GM12878 (cell line): ENCODE measurements at regions not wholly inside any gene's neighbourhood (a gene's known extent, or its start where the extent isn't known, plus 50 kb on each side); places are given as distances from the start of the nearest gene placed in this dataset.

Experiments used
- ATAC-seq: fragments of 200-7000 bp; cut with Tn5 transposase; 3 replicates; pipeline ENCODE4 v1.9.1; 2020; ENCODE audit warnings: mild to moderate bottlenecking, moderate library complexity
- BruUV-seq: library from RNA; stranded (reverse); fragments of 400-500 nt; replicated peaks from 2 replicates; lab custom pipeline; 2021; lab: Mats Ljungman, UMichigan
- CTCF ChIA-PET: fragments of 300-600 bp; sonication (Branson Sonifier 250); formaldehyde crosslinking; extraction: SDS; loops from one replicate; lab custom pipeline; 2021; ENCODE audit warnings: inconsistent platforms; lab: Yijun Ruan, JAX
- POLR2A ChIA-PET: fragments of 350-600 bp; formaldehyde crosslinking; extraction: SDS; loops from one replicate; lab custom pipeline; 2021; ENCODE audit warnings: inconsistent platforms; lab: Charles Lee
- RAD21 ChIA-PET: fragments of 300-600 bp; sonication (Branson Sonifier 250); formaldehyde crosslinking; loops from one replicate; lab custom pipeline; 2023; ENCODE audit warnings: antibody characterized with exemption; ENCODE audit not compliant: unreplicated experiment; lab: Charles Lee
- SMC1A ChIA-PET: fragments of 300-600 bp; sonication (Branson Sonifier 250); formaldehyde crosslinking; loops from one replicate; lab custom pipeline; 2023; ENCODE audit not compliant: unreplicated experiment, uncharacterized antibody; lab: Charles Lee
- DNase-seq: peaks from one replicate; pipeline ENCODE4 v3.0.0-alpha.2; 2011; ENCODE audit warnings: low read depth, low spot score
- FAIRE-seq: peaks from 3 replicates; lab custom pipeline; 2011; peaks lifted over from hg19 to GRCh38; lab: Jason Lieb, UNC
- H2AFZ ChIP-seq: 2 replicates; pipeline ENCODE4 v1.6.0; 2011; ENCODE audit warnings: low read depth, low read length, control low read depth; ENCODE audit not compliant: control insufficient read depth
- H3K27ac ChIP-seq: 2 replicates; pipeline ENCODE4 v1.5.1; 2011; ENCODE audit warnings: control low read depth; ENCODE audit not compliant: control insufficient read depth, insufficient read depth
- H3K27me3 ChIP-seq, 2 experiments: replicated peaks in 1 of 2; 2 replicates each; pipeline versions ENCODE4 v1.6.0 to v1.6.1; 2011; ENCODE audit warnings: low read length in 1 of 2; ENCODE audit not compliant: control insufficient read depth in 2 of 2, insufficient read depth in 2 of 2
- H3K36me3 ChIP-seq, 2 experiments: 2 replicates each; pipeline ENCODE4 v1.5.1; 2011; ENCODE audit warnings: low read length in 1 of 2; ENCODE audit not compliant: control insufficient read depth in 2 of 2, insufficient read depth in 2 of 2
- H3K4me1 ChIP-seq: 2 replicates; pipeline ENCODE4 v1.6.1; 2011; ENCODE audit warnings: mild to moderate bottlenecking, low read length, moderate library complexity, mixed read lengths; ENCODE audit not compliant: control insufficient read depth, insufficient read depth
- H3K4me2 ChIP-seq: 2 replicates; pipeline ENCODE4 v1.6.0; 2011; ENCODE audit warnings: control low read depth; ENCODE audit not compliant: control insufficient read depth, insufficient read depth
- H3K4me3 ChIP-seq: fragments of 200-600 bp; sonication (generic); 2 replicates; pipeline ENCODE4 v1.5.1; 2016
- H3K79me2 ChIP-seq: 2 replicates; pipeline ENCODE4 v1.6.0; 2011; ENCODE audit warnings: low read length; ENCODE audit not compliant: control insufficient read depth, insufficient read depth
- H3K9ac ChIP-seq: 2 replicates; pipeline ENCODE4 v1.8.0; 2011; ENCODE audit warnings: low read length, control low read depth, mixed read lengths; ENCODE audit not compliant: control insufficient read depth, insufficient read depth
- H3K9me3 ChIP-seq: replicated peaks from 3 replicates; pipeline ENCODE4 v1.5.1; 2011; ENCODE audit warnings: mild to moderate bottlenecking, low read length; ENCODE audit not compliant: control insufficient read depth, insufficient read depth
- H4K20me1 ChIP-seq: 2 replicates; pipeline ENCODE4 v1.6.0; 2011; ENCODE audit not compliant: control insufficient read depth, insufficient read depth
- CBFB ChIP-seq: IDR thresholded peaks from 2 replicates; pipeline ENCODE4 v1.6.1; 2016; ENCODE audit warnings: antibody characterized with exemption, low read depth
- CBX5 ChIP-seq: sonication (generic); IDR thresholded peaks from 2 replicates; pipeline ENCODE4 v1.6.1; 2016; ENCODE audit warnings: low read depth, moderate library complexity, mild to moderate bottlenecking, inconsistent platforms
- HCFC1 ChIP-seq: fragments of 150-350 bp; IDR thresholded peaks from 2 replicates; pipeline ENCODE4 v1.6.1; 2014; ENCODE audit warnings: low read length
- JUNB ChIP-seq: IDR thresholded peaks from 2 replicates; pipeline ENCODE4 v1.6.1; 2016; ENCODE audit warnings: antibody characterized with exemption, mild to moderate bottlenecking
- KAT2A ChIP-seq: conservative IDR thresholded peaks from 2 replicates; pipeline ENCODE4 v1.6.1; 2011; ENCODE audit warnings: low read depth, low read length; ENCODE audit not compliant: control insufficient read depth
- MEF2A ChIP-seq: IDR thresholded peaks from 2 replicates; pipeline ENCODE4 v1.6.1; 2011; ENCODE audit warnings: low read depth, mild to moderate bottlenecking, low read length, moderate library complexity; ENCODE audit not compliant: insufficient read depth
- NFYB ChIP-seq: IDR thresholded peaks from 2 replicates; pipeline ENCODE4 v1.6.1; 2011; ENCODE audit warnings: low read depth, mild to moderate bottlenecking, low read length, improper control_type of control experiment, moderate library complexity; ENCODE audit not compliant: insufficient read depth
- RAD51 ChIP-seq: fragments of 450-650 bp; IDR thresholded peaks from 2 replicates; pipeline ENCODE4 v1.6.1; 2016; ENCODE audit warnings: moderate library complexity, mild to moderate bottlenecking, inconsistent platforms
- SMAD5 ChIP-seq: IDR thresholded peaks from 2 replicates; pipeline ENCODE4 v1.6.1; 2016; ENCODE audit warnings: antibody characterized with exemption, low read depth
- SUZ12 ChIP-seq: fragments of 200-600 bp; sonication (generic); IDR thresholded peaks from one replicate; pipeline ENCODE4 v1.6.1; 2018; ENCODE audit warnings: antibody characterized with exemption, mild to moderate bottlenecking; ENCODE audit not compliant: unreplicated experiment
- WRNIP1 ChIP-seq: IDR thresholded peaks from 2 replicates; pipeline ENCODE4 v1.6.1; 2011; ENCODE audit warnings: low read depth, low read length, improper control_type of control experiment, borderline replicate concordance
- YBX1 ChIP-seq: fragments of 450-650 bp; IDR thresholded peaks from 2 replicates; pipeline ENCODE4 v1.6.1; 2016; ENCODE audit warnings: antibody characterized with exemption
- WGBS: methylation state at CpG from one replicate; pipeline ENCODE4 v1.1.6; 2016; ENCODE audit warnings: low lambda C conversion rate; ENCODE audit not compliant: insufficient replicate concordance, insufficient coverage; ENCODE audit errors: missing lambda C conversion rate; 5-methylcytosine and 5-hydroxymethylcytosine counted together
- in situ Hi-C: fragments of 300-500 bp; cut with MboI; formaldehyde crosslinking; loops from 9 replicates; pipeline ENCODE4 v1.14.3; 2018; ENCODE audit warnings: mixed read lengths
- intact Hi-C: fragments of 100-400 bp; cut with micrococcal nuclease; formaldehyde crosslinking; loops from one replicate; pipeline ENCODE4 v1.14.2; 2022; ENCODE audit not compliant: unreplicated experiment
- TF ChIP-seq, protein P1 (sequence below): fragments of 450-650 bp; formaldehyde crosslinking; IDR thresholded peaks from 2 replicates; pipeline ENCODE4 v1.4.0; 2020; ENCODE audit warnings: mild to moderate bottlenecking, moderate library complexity
- TF ChIP-seq, protein P2 (sequence below): IDR thresholded peaks from 2 replicates; pipeline ENCODE4 v1.6.1; 2012; ENCODE audit warnings: mild to moderate bottlenecking, low read depth, low read length
- TF ChIP-seq, protein P3 (sequence below): fragments of 450-650 bp; IDR thresholded peaks from 2 replicates; pipeline ENCODE4 v1.6.1; 2017; ENCODE audit warnings: antibody characterized with exemption, mild to moderate bottlenecking, moderate library complexity

DNA sequence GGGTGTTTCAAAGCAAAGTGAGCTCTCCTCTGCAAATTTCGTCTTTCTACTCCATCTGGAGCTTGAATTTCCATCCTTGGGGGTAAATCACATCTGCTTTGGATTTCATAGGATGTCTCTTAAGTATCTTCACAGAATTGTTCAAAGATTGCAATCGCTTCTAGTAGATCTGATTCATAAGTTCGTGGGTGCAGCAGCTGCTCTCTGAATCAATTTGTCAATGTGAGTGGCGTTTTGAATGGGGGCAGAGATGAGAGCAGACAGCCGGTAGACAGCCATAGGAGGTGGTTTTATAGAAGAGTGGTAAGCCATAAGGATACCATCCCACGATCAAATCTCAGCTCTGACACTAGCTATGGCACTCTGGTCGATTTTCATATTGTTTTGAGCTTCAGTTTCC is 146.0 kb upstream of the RPH3A start (continued):
- TF ChIP-seq, protein P1, sequence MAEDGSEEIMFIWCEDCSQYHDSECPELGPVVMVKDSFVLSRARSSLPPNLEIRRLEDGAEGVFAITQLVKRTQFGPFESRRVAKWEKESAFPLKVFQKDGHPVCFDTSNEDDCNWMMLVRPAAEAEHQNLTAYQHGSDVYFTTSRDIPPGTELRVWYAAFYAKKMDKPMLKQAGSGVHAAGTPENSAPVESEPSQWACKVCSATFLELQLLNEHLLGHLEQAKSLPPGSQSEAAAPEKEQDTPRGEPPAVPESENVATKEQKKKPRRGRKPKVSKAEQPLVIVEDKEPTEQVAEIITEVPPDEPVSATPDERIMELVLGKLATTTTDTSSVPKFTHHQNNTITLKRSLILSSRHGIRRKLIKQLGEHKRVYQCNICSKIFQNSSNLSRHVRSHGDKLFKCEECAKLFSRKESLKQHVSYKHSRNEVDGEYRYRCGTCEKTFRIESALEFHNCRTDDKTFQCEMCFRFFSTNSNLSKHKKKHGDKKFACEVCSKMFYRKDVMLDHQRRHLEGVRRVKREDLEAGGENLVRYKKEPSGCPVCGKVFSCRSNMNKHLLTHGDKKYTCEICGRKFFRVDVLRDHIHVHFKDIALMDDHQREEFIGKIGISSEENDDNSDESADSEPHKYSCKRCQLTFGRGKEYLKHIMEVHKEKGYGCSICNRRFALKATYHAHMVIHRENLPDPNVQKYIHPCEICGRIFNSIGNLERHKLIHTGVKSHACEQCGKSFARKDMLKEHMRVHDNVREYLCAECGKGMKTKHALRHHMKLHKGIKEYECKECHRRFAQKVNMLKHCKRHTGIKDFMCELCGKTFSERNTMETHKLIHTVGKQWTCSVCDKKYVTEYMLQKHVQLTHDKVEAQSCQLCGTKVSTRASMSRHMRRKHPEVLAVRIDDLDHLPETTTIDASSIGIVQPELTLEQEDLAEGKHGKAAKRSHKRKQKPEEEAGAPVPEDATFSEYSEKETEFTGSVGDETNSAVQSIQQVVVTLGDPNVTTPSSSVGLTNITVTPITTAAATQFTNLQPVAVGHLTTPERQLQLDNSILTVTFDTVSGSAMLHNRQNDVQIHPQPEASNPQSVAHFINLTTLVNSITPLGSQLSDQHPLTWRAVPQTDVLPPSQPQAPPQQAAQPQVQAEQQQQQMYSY, result no peak
- TF ChIP-seq CBFB, result no peak
- TF ChIP-seq SUZ12, result no peak

DNA sequence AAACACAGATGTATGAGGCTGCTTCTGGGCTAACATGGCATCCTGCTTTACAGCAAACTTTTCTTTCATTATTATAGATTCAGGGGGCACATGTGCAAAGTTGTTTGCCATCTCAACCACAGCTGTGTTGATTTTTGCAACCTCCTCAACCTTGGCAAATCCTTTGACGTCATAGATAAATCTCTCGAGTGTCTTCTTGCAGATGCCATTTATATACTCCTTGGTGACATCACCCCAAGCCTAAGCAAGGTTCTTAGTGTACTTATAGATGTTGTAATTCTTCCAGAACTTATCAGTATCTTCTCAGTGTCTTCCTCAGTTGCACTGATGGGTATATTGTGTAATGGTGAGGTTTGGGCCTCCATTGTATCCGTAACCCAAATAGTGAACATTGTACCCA is 135.4 kb upstream of the RPH3A start:
- intact Hi-C loops (no loop called here), in situ Hi-C loops (no loop called here)
- ChIA-PET SMC1A (no interaction called here), RAD21 (no interaction called here), CTCF (no interaction called here), POLR2A (no interaction called here)
- no peaks in the 10 kb centered on the region for H3K4me1 ChIP-seq
- ATAC-seq (no peak), FAIRE-seq (no peak), DNase-seq (no peak)
- H4K20me1 ChIP-seq, result no peaks in the 10 kb centered on the region
- H3K4me2 ChIP-seq, result no peak overlapping the region
- H2AFZ ChIP-seq, result no peak overlapping the region; the same call in none of the 2 replicates
- H3K36me3 ChIP-seq, result no peaks in the 10 kb centered on the region
- BruUV-seq, result no TSS peak
- no peaks in the 10 kb centered on the region for H3K79me2 ChIP-seq
- H3K9me3 ChIP-seq, result no peaks in the 10 kb centered on the region
- 75% methylated on average over 3 of the region's 3 CpGs for WGBS
- no peaks in the 10 kb centered on the region; a peak in 1 of 4 replicates for H3K27me3 ChIP-seq
- H3K27ac ChIP-seq, result no peak overlapping the region
- H3K9ac ChIP-seq, result no peak overlapping the region
- H3K4me3 ChIP-seq, result 0 out of 2 replicates have a peak overlapping the region, but pooled peaks have one; percentile 8
- TF ChIP-seq, protein P2, sequence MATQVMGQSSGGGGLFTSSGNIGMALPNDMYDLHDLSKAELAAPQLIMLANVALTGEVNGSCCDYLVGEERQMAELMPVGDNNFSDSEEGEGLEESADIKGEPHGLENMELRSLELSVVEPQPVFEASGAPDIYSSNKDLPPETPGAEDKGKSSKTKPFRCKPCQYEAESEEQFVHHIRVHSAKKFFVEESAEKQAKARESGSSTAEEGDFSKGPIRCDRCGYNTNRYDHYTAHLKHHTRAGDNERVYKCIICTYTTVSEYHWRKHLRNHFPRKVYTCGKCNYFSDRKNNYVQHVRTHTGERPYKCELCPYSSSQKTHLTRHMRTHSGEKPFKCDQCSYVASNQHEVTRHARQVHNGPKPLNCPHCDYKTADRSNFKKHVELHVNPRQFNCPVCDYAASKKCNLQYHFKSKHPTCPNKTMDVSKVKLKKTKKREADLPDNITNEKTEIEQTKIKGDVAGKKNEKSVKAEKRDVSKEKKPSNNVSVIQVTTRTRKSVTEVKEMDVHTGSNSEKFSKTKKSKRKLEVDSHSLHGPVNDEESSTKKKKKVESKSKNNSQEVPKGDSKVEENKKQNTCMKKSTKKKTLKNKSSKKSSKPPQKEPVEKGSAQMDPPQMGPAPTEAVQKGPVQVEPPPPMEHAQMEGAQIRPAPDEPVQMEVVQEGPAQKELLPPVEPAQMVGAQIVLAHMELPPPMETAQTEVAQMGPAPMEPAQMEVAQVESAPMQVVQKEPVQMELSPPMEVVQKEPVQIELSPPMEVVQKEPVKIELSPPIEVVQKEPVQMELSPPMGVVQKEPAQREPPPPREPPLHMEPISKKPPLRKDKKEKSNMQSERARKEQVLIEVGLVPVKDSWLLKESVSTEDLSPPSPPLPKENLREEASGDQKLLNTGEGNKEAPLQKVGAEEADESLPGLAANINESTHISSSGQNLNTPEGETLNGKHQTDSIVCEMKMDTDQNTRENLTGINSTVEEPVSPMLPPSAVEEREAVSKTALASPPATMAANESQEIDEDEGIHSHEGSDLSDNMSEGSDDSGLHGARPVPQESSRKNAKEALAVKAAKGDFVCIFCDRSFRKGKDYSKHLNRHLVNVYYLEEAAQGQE, result no peak
- TF ChIP-seq NFYB, result no peak
- no peak for TF ChIP-seq RAD51
- TF ChIP-seq YBX1, result no peak
- TF ChIP-seq SMAD5, result no peak
- no peak for TF ChIP-seq KAT2A
- TF ChIP-seq JUNB, result no peak
- TF ChIP-seq, protein P3, sequence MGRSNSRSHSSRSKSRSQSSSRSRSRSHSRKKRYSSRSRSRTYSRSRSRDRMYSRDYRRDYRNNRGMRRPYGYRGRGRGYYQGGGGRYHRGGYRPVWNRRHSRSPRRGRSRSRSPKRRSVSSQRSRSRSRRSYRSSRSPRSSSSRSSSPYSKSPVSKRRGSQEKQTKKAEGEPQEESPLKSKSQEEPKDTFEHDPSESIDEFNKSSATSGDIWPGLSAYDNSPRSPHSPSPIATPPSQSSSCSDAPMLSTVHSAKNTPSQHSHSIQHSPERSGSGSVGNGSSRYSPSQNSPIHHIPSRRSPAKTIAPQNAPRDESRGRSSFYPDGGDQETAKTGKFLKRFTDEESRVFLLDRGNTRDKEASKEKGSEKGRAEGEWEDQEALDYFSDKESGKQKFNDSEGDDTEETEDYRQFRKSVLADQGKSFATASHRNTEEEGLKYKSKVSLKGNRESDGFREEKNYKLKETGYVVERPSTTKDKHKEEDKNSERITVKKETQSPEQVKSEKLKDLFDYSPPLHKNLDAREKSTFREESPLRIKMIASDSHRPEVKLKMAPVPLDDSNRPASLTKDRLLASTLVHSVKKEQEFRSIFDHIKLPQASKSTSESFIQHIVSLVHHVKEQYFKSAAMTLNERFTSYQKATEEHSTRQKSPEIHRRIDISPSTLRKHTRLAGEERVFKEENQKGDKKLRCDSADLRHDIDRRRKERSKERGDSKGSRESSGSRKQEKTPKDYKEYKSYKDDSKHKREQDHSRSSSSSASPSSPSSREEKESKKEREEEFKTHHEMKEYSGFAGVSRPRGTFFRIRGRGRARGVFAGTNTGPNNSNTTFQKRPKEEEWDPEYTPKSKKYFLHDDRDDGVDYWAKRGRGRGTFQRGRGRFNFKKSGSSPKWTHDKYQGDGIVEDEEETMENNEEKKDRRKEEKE, result no peak
- TF ChIP-seq WRNIP1, result no peak
- TF ChIP-seq HCFC1, result no peak
- no peak for TF ChIP-seq CBX5
- no peak for TF ChIP-seq MEF2A
